Aorta (tissue), 5 donors: ENCODE measurements at regions not wholly inside any gene's neighbourhood (a gene's known extent, or its start where the extent isn't known, plus 50 kb on each side); places are given as distances from the start of the nearest gene placed in this dataset.
"Not testable (repeated sequence)": the region's sequence is repeated elsewhere in the genome, so short reads cannot be mapped to it uniquely, and the experiment has no call there.

Experiments used
- ATAC-seq: fragments of 200-7000 bp; cut with Tn5 transposase; one replicate; pipeline ENCODE4 v1.9.1; 2022; ENCODE audit warnings: moderate library complexity; ENCODE audit not compliant: low FRiP score
- DNase-seq, 2 donors: peaks; one replicate each; pipeline ENCODE4 v3.0.0-alpha.2; 2020
- H3K27ac ChIP-seq, 2 donors: one replicate each; pipeline ENCODE4 v1.5.1; 2013; ENCODE audit warnings: low read length in 2 of 2, mild to moderate bottlenecking in 2 of 2, moderate library complexity in 2 of 2, control low read depth in 1 of 2, inconsistent platforms in 1 of 2, low read depth in 1 of 2
- H3K27me3 ChIP-seq, 2 donors: one replicate each; pipeline ENCODE4 v1.6.1; 2013; ENCODE audit warnings: control low read depth in 1 of 2, low read length in 1 of 2, mild to moderate bottlenecking in 1 of 2, moderate library complexity in 1 of 2; ENCODE audit not compliant: insufficient read depth in 2 of 2, control insufficient read depth in 1 of 2
- H3K36me3 ChIP-seq, 2 donors: one replicate each; pipeline ENCODE4 v1.6.1; 2013; ENCODE audit warnings: control low read depth in 1 of 2, low read length in 1 of 2, mild to moderate bottlenecking in 1 of 2; ENCODE audit not compliant: insufficient read depth in 2 of 2, control insufficient read depth in 1 of 2
- H3K4me1 ChIP-seq, 2 donors: one replicate each; pipeline ENCODE4 v1.6.1; 2013; ENCODE audit warnings: low read length in 2 of 2, control low read depth in 1 of 2, mild to moderate bottlenecking in 1 of 2, moderate library complexity in 1 of 2; ENCODE audit not compliant: insufficient read depth in 2 of 2, control insufficient read depth in 1 of 2
- H3K4me3 ChIP-seq, 2 donors: one replicate each; pipeline ENCODE4 v1.5.1; 2013; ENCODE audit warnings: low read length in 2 of 2, control low read depth in 1 of 2, mild to moderate bottlenecking in 1 of 2
- H3K9me3 ChIP-seq: one replicate; pipeline ENCODE4 v1.6.1; 2013; ENCODE audit warnings: mild to moderate bottlenecking, low read length; ENCODE audit not compliant: control insufficient read depth
- WGBS, 2 donors: extraction: QIAGEN DNeasy Blood & Tissue Kit; methylation state at CpG; one replicate each; pipeline ENCODE4 v1.1.7; 2013; 5-methylcytosine and 5-hydroxymethylcytosine counted together
- intact Hi-C, 2 donors: fragments of 100-400 bp; cut with DNase I; formaldehyde crosslinking; loops; one replicate each; pipeline versions ENCODE4 v1.14.2 to v1.15.0; 2022
- donor health status: healthy with polysubstance abuse.
- donor health status: Bipolar disorder and iron deficiency.
- donor health status: DM: no; HTN: no; CAD: no.
- donor health status: DM: no; HTN: no; CAD: no.
- donor health status: DM: yes; HTN: yes; CAD: no.

GRCh38 chr15:99470204-99470603 is 95.6 kb upstream of the MEF2A start:
- H3K27ac ChIP-seq, DNase-seq, H3K9me3 ChIP-seq, H3K36me3 ChIP-seq, ATAC-seq, H3K4me1 ChIP-seq, H3K4me3 ChIP-seq, H3K27me3 ChIP-seq: not testable (repeated sequence)
- WGBS, 2 donors: 94 to 97% methylated on average over 3 of the region's 3 CpGs
- intact Hi-C loops: loop anchor here in 1 of 2 donors (10.0 kb wide), 1 partner anchor 165 kb away; no protein-coding TSS in a partner anchor

GRCh38 chr15:99472416-99473145 is 93.2 kb upstream of the MEF2A start:
- H3K4me1 ChIP-seq: no peaks in the 10 kb centered on the region
- no peak overlapping the region for H3K4me3 ChIP-seq
- no peak for ATAC-seq
- no peak overlapping the region for H3K27ac ChIP-seq
- no peaks in the 10 kb centered on the region for H3K36me3 ChIP-seq
- no peak for DNase-seq
- 84 to 88% methylated on average over 12 of the region's 12 CpGs for WGBS, 2 donors
- H3K27me3 ChIP-seq: no peaks in the 10 kb centered on the region
- H3K9me3 ChIP-seq: no peaks in the 10 kb centered on the region
- intact Hi-C loops: loop anchor here in 1 of 2 donors (10.0 kb wide), 1 partner anchor 168 kb away; no protein-coding TSS in a partner anchor

- H3K4me3 ChIP-seq: no peak overlapping the region
- intact Hi-C loops: loop anchor here in 1 of 2 donors (10.0 kb wide), 1 partner anchor 169 kb away; no protein-coding TSS in a partner anchor
- no peaks in the 10 kb centered on the region for H3K27me3 ChIP-seq
- H3K36me3 ChIP-seq: no peaks in the 10 kb centered on the region
- H3K4me1 ChIP-seq: no peaks in the 10 kb centered on the region
- H3K9me3 ChIP-seq: no peaks in the 10 kb centered on the region
- DNase-seq: peak in 1 of 2 donors; percentile 85
- peak overlapping the region in 1 of 2 donors; percentile 7 for H3K27ac ChIP-seq
- WGBS, 2 donors: 57 to 58% methylated on average over 24 of the region's 24 CpGs
- ATAC-seq: peak; percentile 51
Measured at GRCh38 chr15:99473981-99474906, 91.5 kb upstream of the MEF2A start.

- Histone ChIP-seq H3K4me1 (no peaks in the 10 kb centered on the region), H3K27me3 (no peaks in the 10 kb centered on the region), H3K4me3 (no peak overlapping the region), H3K9me3 (no peaks in the 10 kb centered on the region), H3K36me3 (no peaks in the 10 kb centered on the region), H3K27ac (no peak overlapping the region)
- intact Hi-C loops: loop anchor here in 1 of 2 donors (10.0 kb wide), 1 partner anchor 170 kb away; no protein-coding TSS in a partner anchor
- ATAC-seq (no peak), DNase-seq (no peak)
- WGBS, 2 donors: 97% methylated on average over 25 of the region's 25 CpGs
Measured at GRCh38 chr15:99474909-99475753, 90.7 kb upstream of the MEF2A start.

- peak overlapping the region in 1 of 2 donors; percentile 52 for H3K27ac ChIP-seq
- WGBS, 2 donors: 91 to 92% methylated on average over 14 of the region's 14 CpGs
- no peak overlapping the region for H3K4me3 ChIP-seq
- no peaks in the 10 kb centered on the region for H3K36me3 ChIP-seq
- ATAC-seq: no peak
- no peaks in the 10 kb centered on the region for H3K4me1 ChIP-seq
- intact Hi-C loops: loop anchor here in 1 of 2 donors (10.0 kb wide), 1 partner anchor 171 kb away; no protein-coding TSS in a partner anchor
- DNase-seq: no peak
- no peaks in the 10 kb centered on the region for H3K27me3 ChIP-seq
- H3K9me3 ChIP-seq: no peaks in the 10 kb centered on the region
Measured at GRCh38 chr15:99475754-99476412, 89.9 kb upstream of the MEF2A start.

- ATAC-seq (peak; percentile 82), DNase-seq (peak; percentile 89 to 91)
- no peaks in the 10 kb centered on the region for H3K27me3 ChIP-seq
- intact Hi-C loops: loop anchor here in 1 of 2 donors (10.0 kb wide), 1 partner anchor 172 kb away; no protein-coding TSS in a partner anchor
- no peaks in the 10 kb centered on the region for H3K9me3 ChIP-seq
- 43 to 44% methylated on average over 26 of the region's 26 CpGs for WGBS, 2 donors
- H3K4me1 ChIP-seq: no peaks in the 10 kb centered on the region
- H3K27ac ChIP-seq: peak overlapping the region in 1 of 2 donors; percentile 14
- no peak overlapping the region for H3K4me3 ChIP-seq
- no peaks in the 10 kb centered on the region for H3K36me3 ChIP-seq
Measured at GRCh38 chr15:99476413-99477222, 89.2 kb upstream of the MEF2A start.

GRCh38 chr15:99477791-99478471 is 87.9 kb upstream of the MEF2A start:
- 96 to 97% methylated on average over 12 of the region's 12 CpGs for WGBS, 2 donors
- no peak overlapping the region for H3K27ac ChIP-seq
- H3K4me3 ChIP-seq: no peak overlapping the region
- no peak for DNase-seq
- ATAC-seq: no peak
- no peaks in the 10 kb centered on the region for H3K36me3 ChIP-seq
- no peaks in the 10 kb centered on the region for H3K27me3 ChIP-seq
- H3K9me3 ChIP-seq: no peaks in the 10 kb centered on the region
- H3K4me1 ChIP-seq: no peaks in the 10 kb centered on the region
- intact Hi-C loops: loop anchor here in 1 of 2 donors (2.0 to 10.0 kb wide), 2 partner anchors 35 to 173 kb away; no protein-coding TSS in a partner anchor
